ENCODE measurements at regions not wholly inside any gene's neighbourhood (a gene's known extent, or its start where the extent isn't known, plus 50 kb on each side); places are given as distances from the start of the nearest gene placed in this dataset.

DNA sequence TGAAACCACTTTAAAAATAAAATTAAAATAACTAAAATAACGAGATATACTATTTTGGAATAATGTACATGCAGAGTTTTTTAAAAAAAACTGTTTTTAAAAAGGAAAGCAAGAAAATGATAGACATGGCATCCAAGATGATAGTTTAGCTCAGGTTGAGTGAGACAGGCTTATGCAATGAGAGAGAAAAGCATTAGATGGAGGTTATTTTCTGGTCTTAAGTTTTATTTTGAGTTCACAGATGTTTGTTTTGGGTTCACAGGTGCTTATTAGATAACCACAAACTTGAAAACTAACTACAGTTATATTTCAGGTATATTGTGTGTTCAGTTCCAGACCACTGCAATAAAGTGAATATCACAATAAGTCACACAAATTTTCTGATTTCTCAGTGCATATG lies 413.6 kb upstream of the TMCO5A start:
- H3K27me3 ChIP-seq = no peaks in the 10 kb centered on the region
- no peaks in the 10 kb centered on the region for H3K36me3 ChIP-seq
- H3K9ac ChIP-seq = no peak overlapping the region
- H3K4me3 ChIP-seq = no peak overlapping the region
- H3K27ac ChIP-seq = no peak overlapping the region
- Mint-ChIP-seq H3K4me1 (peaks cover 3% of the 10 kb centered on the region), H3K36me3 (no peaks in the 10 kb centered on the region), H3K27me3 (ENCODE audit: insufficient read depth, low read depth) (no peaks in the 10 kb centered on the region), H3K27ac (no peak overlapping the region), H3K4me3 (no peak overlapping the region), H3K9me3 (no peaks in the 10 kb centered on the region)
- no peak overlapping the region for H3K4me2 ChIP-seq
- no peak overlapping the region for H2AFZ ChIP-seq (replicated peaks)
- H3K79me2 ChIP-seq (ENCODE audit: low read depth) = no peaks in the 10 kb centered on the region
- TF ChIP-seq EZH2phosphoT487 (IDR thresholded peaks at IDR 0.05) = no peak
- TF ChIP-seq, protein P1, sequence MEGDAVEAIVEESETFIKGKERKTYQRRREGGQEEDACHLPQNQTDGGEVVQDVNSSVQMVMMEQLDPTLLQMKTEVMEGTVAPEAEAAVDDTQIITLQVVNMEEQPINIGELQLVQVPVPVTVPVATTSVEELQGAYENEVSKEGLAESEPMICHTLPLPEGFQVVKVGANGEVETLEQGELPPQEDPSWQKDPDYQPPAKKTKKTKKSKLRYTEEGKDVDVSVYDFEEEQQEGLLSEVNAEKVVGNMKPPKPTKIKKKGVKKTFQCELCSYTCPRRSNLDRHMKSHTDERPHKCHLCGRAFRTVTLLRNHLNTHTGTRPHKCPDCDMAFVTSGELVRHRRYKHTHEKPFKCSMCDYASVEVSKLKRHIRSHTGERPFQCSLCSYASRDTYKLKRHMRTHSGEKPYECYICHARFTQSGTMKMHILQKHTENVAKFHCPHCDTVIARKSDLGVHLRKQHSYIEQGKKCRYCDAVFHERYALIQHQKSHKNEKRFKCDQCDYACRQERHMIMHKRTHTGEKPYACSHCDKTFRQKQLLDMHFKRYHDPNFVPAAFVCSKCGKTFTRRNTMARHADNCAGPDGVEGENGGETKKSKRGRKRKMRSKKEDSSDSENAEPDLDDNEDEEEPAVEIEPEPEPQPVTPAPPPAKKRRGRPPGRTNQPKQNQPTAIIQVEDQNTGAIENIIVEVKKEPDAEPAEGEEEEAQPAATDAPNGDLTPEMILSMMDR (IDR thresholded peaks at IDR 0.05) = no peak
- H4K20me1 ChIP-seq (ENCODE audit: low read depth) = no peaks in the 10 kb centered on the region
- no peak for DNase-seq (ENCODE audit: low spot score)
- no peaks in the 10 kb centered on the region for H3F3A ChIP-seq (ENCODE audit: low read depth)
- H3K9me3 ChIP-seq (ENCODE audit: low read depth) = no peaks in the 10 kb centered on the region
- no peaks in the 10 kb centered on the region for H3K4me1 ChIP-seq

- Histone ChIP-seq H3K4me3 (no peak overlapping the region), H2AFZ (replicated peaks) (no peak overlapping the region), H3K9ac (no peak overlapping the region), H3K4me1 (no peaks in the 10 kb centered on the region), H3K79me2 (ENCODE audit: low read depth) (no peaks in the 10 kb centered on the region), H3K9me3 (ENCODE audit: low read depth) (no peaks in the 10 kb centered on the region), H3K4me2 (no peak overlapping the region), H3K36me3 (no peaks in the 10 kb centered on the region), H3K27ac (no peak overlapping the region), H3F3A (ENCODE audit: low read depth) (no peaks in the 10 kb centered on the region), H4K20me1 (ENCODE audit: low read depth) (no peaks in the 10 kb centered on the region), H3K27me3 (no peaks in the 10 kb centered on the region)
- TF ChIP-seq EZH2 (IDR thresholded peaks at IDR 0.05) (no peak), EZH2phosphoT487 (IDR thresholded peaks at IDR 0.05) (no peak)
- TF ChIP-seq, protein P1 (IDR thresholded peaks at IDR 0.05) = no peak
- no peaks in the 10 kb centered on the region for H3K9me3 Mint-ChIP-seq
- H3K4me1 Mint-ChIP-seq = no peaks in the 10 kb centered on the region
- H3K27me3 Mint-ChIP-seq (ENCODE audit: insufficient read depth, low read depth) = no peaks in the 10 kb centered on the region
- DNase-seq (ENCODE audit: low spot score) = no peak
- no peaks in the 10 kb centered on the region for H3K36me3 Mint-ChIP-seq
- no peak overlapping the region for H3K4me3 Mint-ChIP-seq
- H3K27ac Mint-ChIP-seq = no peak overlapping the region
Measured at GRCh38 chr15:37524601-37525000, 409.8 kb upstream of the TMCO5A start.

DNA sequence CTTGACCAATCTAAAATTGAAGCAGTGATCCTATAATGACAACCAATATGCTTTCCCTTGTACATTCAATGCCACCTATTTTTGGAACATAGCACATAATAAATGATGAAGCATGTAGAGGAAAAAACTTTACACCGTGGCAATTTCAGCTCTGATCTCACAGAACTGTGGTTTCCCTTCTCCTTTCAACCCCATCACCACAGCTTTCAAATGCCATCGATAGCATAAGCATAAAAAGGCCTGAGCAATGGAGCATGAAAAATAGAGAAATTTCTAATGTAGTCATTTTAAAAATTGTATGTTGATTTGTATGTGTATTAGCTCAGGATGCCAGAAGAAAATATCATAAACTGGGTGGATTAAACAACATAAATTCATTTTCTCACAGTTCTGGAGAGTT lies 406.0 kb upstream of the TMCO5A start:
- H3K36me3 Mint-ChIP-seq = no peaks in the 10 kb centered on the region
- H3K27me3 Mint-ChIP-seq (ENCODE audit: insufficient read depth, low read depth) = no peaks in the 10 kb centered on the region
- H3F3A ChIP-seq (ENCODE audit: low read depth) = no peaks in the 10 kb centered on the region

More for the DNA sequence above, 406.0 kb upstream of the TMCO5A start:
- no peak for DNase-seq (ENCODE audit: low spot score)
- Histone ChIP-seq H3K4me3 (no peak overlapping the region), H3K4me2 (no peak overlapping the region), H3K36me3 (no peaks in the 10 kb centered on the region), H2AFZ (replicated peaks) (no peak overlapping the region), H3K9me3 (ENCODE audit: low read depth) (no peaks in the 10 kb centered on the region), H3K9ac (no peak overlapping the region), H3K27ac (no peak overlapping the region), H3K79me2 (ENCODE audit: low read depth) (no peaks in the 10 kb centered on the region), H3K27me3 (no peaks in the 10 kb centered on the region), H4K20me1 (ENCODE audit: low read depth) (no peaks in the 10 kb centered on the region), H3K4me1 (no peaks in the 10 kb centered on the region)
- Mint-ChIP-seq H3K9me3 (no peaks in the 10 kb centered on the region), H3K4me3 (no peak overlapping the region), H3K27ac (no peak overlapping the region), H3K4me1 (no peaks in the 10 kb centered on the region)
- TF ChIP-seq EZH2 (IDR thresholded peaks at IDR 0.05) (no peak), EZH2phosphoT487 (IDR thresholded peaks at IDR 0.05) (no peak)
- TF ChIP-seq, protein P1 (IDR thresholded peaks at IDR 0.05) = no peak

Data from neural progenitor cell (in vitro differentiated cells).